DND-41 (cell line): ENCODE measurements at regions not wholly inside any gene's neighbourhood (a gene's known extent, or its start where the extent isn't known, plus 50 kb on each side); places are given as distances from the start of the nearest gene placed in this dataset.

Experiments used
- CTCF ChIP-seq: IDR thresholded peaks from 2 replicates; pipeline ENCODE4 v1.5.1; 2012; ENCODE audit warnings: borderline replicate concordance, low read length, moderate library complexity, mild to moderate bottlenecking; ENCODE audit not compliant: poor library complexity, severe bottlenecking; ENCODE audit errors: extremely low read depth
- EZH2 ChIP-seq: IDR thresholded peaks from 3 replicates; pipeline ENCODE4 v1.6.1; 2012; ENCODE audit warnings: borderline replicate concordance, low read depth, mild to moderate bottlenecking, moderate library complexity, low read length, inconsistent platforms; ENCODE audit not compliant: severe bottlenecking

DNA sequence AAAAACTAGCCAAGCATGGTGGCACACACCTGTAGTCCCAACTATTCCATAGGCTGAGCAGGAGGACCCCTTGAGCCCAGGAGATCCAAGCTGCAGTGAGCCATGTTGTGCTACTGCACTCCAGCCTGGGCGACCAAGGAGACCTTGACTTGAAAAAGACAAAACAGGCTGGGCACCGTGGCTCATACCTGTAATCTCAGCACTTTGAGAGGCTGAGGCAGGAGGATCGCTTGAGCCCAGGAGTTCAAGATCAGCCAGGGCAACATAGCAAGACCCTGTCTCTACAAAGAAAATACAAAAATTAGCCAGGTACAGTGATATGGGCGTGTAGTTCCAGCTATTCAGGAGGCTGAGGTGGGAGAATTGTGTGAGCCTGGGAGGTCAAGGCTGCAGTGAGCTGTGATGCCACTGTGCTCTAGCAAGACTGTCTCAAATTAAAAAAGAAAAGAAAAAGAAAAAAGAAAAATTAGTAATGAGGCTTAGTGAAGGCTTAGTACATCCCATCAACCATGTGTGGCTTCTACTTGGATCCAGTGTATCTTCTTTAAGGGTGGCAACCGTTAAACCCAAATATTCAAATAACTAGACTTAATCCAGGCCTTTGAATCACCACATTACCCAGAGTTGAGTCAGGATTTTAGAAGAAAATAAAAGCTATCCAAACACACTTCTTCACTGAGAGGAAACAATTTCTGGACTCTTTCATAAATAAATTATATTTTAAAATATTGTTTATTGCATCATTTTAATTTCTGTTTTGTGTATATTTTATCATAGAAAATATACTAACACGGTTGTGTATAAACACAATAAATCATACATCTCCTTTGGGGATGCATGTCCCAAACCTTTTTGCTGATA, 74.3 kb upstream of the RAB4A start:
- TF ChIP-seq CTCF: no peak
- no peak for TF ChIP-seq EZH2
